GM12878 (cell line): ENCODE measurements at regions not wholly inside any gene's neighbourhood (a gene's known extent, or its start where the extent isn't known, plus 50 kb on each side); places are given as distances from the start of the nearest gene placed in this dataset.

Source experiments
- ATAC-seq: fragments of 200-7000 bp; cut with Tn5 transposase; 3 replicates; pipeline ENCODE4 v1.9.1; 2020; ENCODE audit warnings: mild to moderate bottlenecking, moderate library complexity
- BruUV-seq: library from RNA; stranded (reverse); fragments of 400-500 nt; replicated peaks from 2 replicates; lab custom pipeline; 2021; lab: Mats Ljungman, UMichigan
- CTCF ChIA-PET: fragments of 300-600 bp; sonication (Branson Sonifier 250); formaldehyde crosslinking; extraction: SDS; loops from one replicate; lab custom pipeline; 2021; ENCODE audit warnings: inconsistent platforms; lab: Yijun Ruan, JAX
- POLR2A ChIA-PET: fragments of 350-600 bp; formaldehyde crosslinking; extraction: SDS; loops from one replicate; lab custom pipeline; 2021; ENCODE audit warnings: inconsistent platforms; lab: Charles Lee
- RAD21 ChIA-PET: fragments of 300-600 bp; sonication (Branson Sonifier 250); formaldehyde crosslinking; loops from one replicate; lab custom pipeline; 2023; ENCODE audit warnings: antibody characterized with exemption; ENCODE audit not compliant: unreplicated experiment; lab: Charles Lee
- SMC1A ChIA-PET: fragments of 300-600 bp; sonication (Branson Sonifier 250); formaldehyde crosslinking; loops from one replicate; lab custom pipeline; 2023; ENCODE audit not compliant: unreplicated experiment, uncharacterized antibody; lab: Charles Lee
- DNase-seq: peaks from one replicate; pipeline ENCODE4 v3.0.0-alpha.2; 2011; ENCODE audit warnings: low read depth, low spot score
- FAIRE-seq: peaks from 3 replicates; lab custom pipeline; 2011; peaks lifted over from hg19 to GRCh38; lab: Jason Lieb, UNC
- H2AFZ ChIP-seq: 2 replicates; pipeline ENCODE4 v1.6.0; 2011; ENCODE audit warnings: low read depth, low read length, control low read depth; ENCODE audit not compliant: control insufficient read depth
- H3K27ac ChIP-seq: 2 replicates; pipeline ENCODE4 v1.5.1; 2011; ENCODE audit warnings: control low read depth; ENCODE audit not compliant: control insufficient read depth, insufficient read depth
- H3K27me3 ChIP-seq, 2 experiments: replicated peaks in 1 of 2; 2 replicates each; pipeline versions ENCODE4 v1.6.0 to v1.6.1; 2011; ENCODE audit warnings: low read length in 1 of 2; ENCODE audit not compliant: control insufficient read depth in 2 of 2, insufficient read depth in 2 of 2
- H3K36me3 ChIP-seq, 2 experiments: 2 replicates each; pipeline ENCODE4 v1.5.1; 2011; ENCODE audit warnings: low read length in 1 of 2; ENCODE audit not compliant: control insufficient read depth in 2 of 2, insufficient read depth in 2 of 2
- H3K4me1 ChIP-seq: 2 replicates; pipeline ENCODE4 v1.6.1; 2011; ENCODE audit warnings: mild to moderate bottlenecking, low read length, moderate library complexity, mixed read lengths; ENCODE audit not compliant: control insufficient read depth, insufficient read depth
- H3K4me2 ChIP-seq: 2 replicates; pipeline ENCODE4 v1.6.0; 2011; ENCODE audit warnings: control low read depth; ENCODE audit not compliant: control insufficient read depth, insufficient read depth
- H3K4me3 ChIP-seq: fragments of 200-600 bp; sonication (generic); 2 replicates; pipeline ENCODE4 v1.5.1; 2016
- H3K79me2 ChIP-seq: 2 replicates; pipeline ENCODE4 v1.6.0; 2011; ENCODE audit warnings: low read length; ENCODE audit not compliant: control insufficient read depth, insufficient read depth
- H3K9ac ChIP-seq: 2 replicates; pipeline ENCODE4 v1.8.0; 2011; ENCODE audit warnings: low read length, control low read depth, mixed read lengths; ENCODE audit not compliant: control insufficient read depth, insufficient read depth
- H3K9me3 ChIP-seq: replicated peaks from 3 replicates; pipeline ENCODE4 v1.5.1; 2011; ENCODE audit warnings: mild to moderate bottlenecking, low read length; ENCODE audit not compliant: control insufficient read depth, insufficient read depth
- H4K20me1 ChIP-seq: 2 replicates; pipeline ENCODE4 v1.6.0; 2011; ENCODE audit not compliant: control insufficient read depth, insufficient read depth
- BHLHE40 ChIP-seq, 2 experiments: fragments of 450-650 bp in 1 of 2; IDR thresholded peaks; 2 replicates each; pipeline ENCODE4 v1.6.1; 2011 to 2017; ENCODE audit warnings: low read depth in 2 of 2, borderline replicate concordance in 1 of 2, improper control_type of control experiment in 1 of 2, low read length in 1 of 2, mild to moderate bottlenecking in 1 of 2
- E2F8 ChIP-seq: fragments of 450-650 bp; IDR thresholded peaks from 2 replicates; pipeline ENCODE4 v1.6.1; 2018; ENCODE audit warnings: mild to moderate bottlenecking, low read depth, moderate library complexity; ENCODE audit not compliant: partially characterized antibody
- RBBP5 ChIP-seq: fragments of 200-600 bp; sonication (generic); conservative IDR thresholded peaks from 2 replicates; pipeline ENCODE4 v1.6.1; 2016
- ZNF592 ChIP-seq: fragments of 450-650 bp; IDR thresholded peaks from 2 replicates; pipeline ENCODE4 v1.6.1; 2017; ENCODE audit warnings: mild to moderate bottlenecking, moderate library complexity
- WGBS: methylation state at CpG from one replicate; pipeline ENCODE4 v1.1.6; 2016; ENCODE audit warnings: low lambda C conversion rate; ENCODE audit not compliant: insufficient replicate concordance, insufficient coverage; ENCODE audit errors: missing lambda C conversion rate; 5-methylcytosine and 5-hydroxymethylcytosine counted together
- in situ Hi-C: fragments of 300-500 bp; cut with MboI; formaldehyde crosslinking; loops from 9 replicates; pipeline ENCODE4 v1.14.3; 2018; ENCODE audit warnings: mixed read lengths
- intact Hi-C: fragments of 100-400 bp; cut with micrococcal nuclease; formaldehyde crosslinking; loops from one replicate; pipeline ENCODE4 v1.14.2; 2022; ENCODE audit not compliant: unreplicated experiment

- ATAC-seq, result no peak
Measured at GRCh38 chr1:25098717-25099116, 133.6 kb downstream of the SYF2 start.

More at GRCh38 chr1:25098717-25099116, 133.6 kb downstream of the SYF2 start:
- ChIA-PET POLR2A (interaction anchor here (0.7 to 1.3 kb wide), 4 partner anchors 18 to 76 kb away, joined by 3 to 5 read pairs (median 4); no protein-coding TSS in a partner anchor), RAD21 (interaction anchor here (0.6 to 7.6 kb wide), 16 partner anchors 34 to 272 kb away, joined by 3 to 60 read pairs (median 7); no protein-coding TSS in a partner anchor), SMC1A (interaction anchor here (1.0 to 8.7 kb wide), 14 partner anchors 18 to 248 kb away, joined by 3 to 61 read pairs (median 7); partner anchors contain the start of gene RUNX3), CTCF (interaction anchor here (0.8 to 6.7 kb wide), 21 partner anchors 12 to 250 kb away, joined by 3 to 69 read pairs (median 6); no protein-coding TSS in a partner anchor)
- no peak overlapping the region for H2AFZ ChIP-seq
- H3K79me2 ChIP-seq, result no peaks in the 10 kb centered on the region
- no peak overlapping the region; the same call in 1 of the 2 replicates for H3K4me2 ChIP-seq
- intact Hi-C loops (no loop called here), in situ Hi-C loops (no loop called here)
- H3K36me3 ChIP-seq, result no peaks in the 10 kb centered on the region
- no peak overlapping the region for H3K4me3 ChIP-seq
- FAIRE-seq, result no peak
- peaks cover 57% of the 10 kb centered on the region for H3K4me1 ChIP-seq
- no peaks in the 10 kb centered on the region for H4K20me1 ChIP-seq
- 61% methylated on average over 4 of the region's 4 CpGs for WGBS
- BruUV-seq, result no TSS peak
- H3K9ac ChIP-seq, result no peak overlapping the region
- peaks cover 14% of the 10 kb centered on the region for H3K9me3 ChIP-seq
- no peaks in the 10 kb centered on the region for H3K27me3 ChIP-seq
- no peak for DNase-seq
- peak in 1 of 2 experiments; percentile 24; a peak in 1 of 4 replicates for TF ChIP-seq BHLHE40 (IDR thresholded peaks at IDR 0.05; ENCODE audit: borderline replicate concordance in 1 of 2, low read depth in 2 of 2, low read length in 1 of 2)
- TF ChIP-seq RBBP5, result no peak
- TF ChIP-seq E2F8, result no peak
- no peak for TF ChIP-seq ZNF592
- TF ChIP-seq, all 136 proteins: peak for 1
- H3K27ac ChIP-seq, result no peak overlapping the region
